Heart left ventricle (tissue), 16 donors: ENCODE measurements at regions not wholly inside any gene's neighbourhood (a gene's known extent, or its start where the extent isn't known, plus 50 kb on each side); places are given as distances from the start of the nearest gene placed in this dataset.
"Not testable (repeated sequence)": the region's sequence is repeated elsewhere in the genome, so short reads cannot be mapped to it uniquely, and the experiment has no call there.

Experiments used
- ATAC-seq, 4 donors: fragments of 200-7000 bp; cut with Tn5 transposase; one replicate each; pipeline ENCODE4 v1.9.1; 2020 to 2022; ENCODE audit warnings: moderate library complexity in 4 of 4, mild to moderate bottlenecking in 3 of 4, moderate number of reproducible peaks in 1 of 4
- DNase-seq, 5 donors: peaks; one replicate each; pipeline ENCODE4 v3.0.0-alpha.2; 2020
- H3K27ac ChIP-seq, 12 donors: fragments of 200-600 bp; sonication (generic) in 4 of 12; one replicate each; pipeline versions ENCODE4 v1.5.0 to v1.8.0; 2016 to 2022; ENCODE audit warnings: mild to moderate bottlenecking in 2 of 12
- H3K27me3 ChIP-seq, 9 donors: fragments of 200-600 bp; sonication (generic) in 2 of 9; one replicate each; pipeline versions ENCODE4 v1.5.1 to v1.8.0; 2016 to 2022; ENCODE audit warnings: mild to moderate bottlenecking in 3 of 9
- H3K36me3 ChIP-seq, 9 donors: fragments of 200-600 bp; sonication (generic) in 2 of 9; one replicate each; pipeline versions ENCODE4 v1.5.0 to v1.8.0; 2018 to 2022; ENCODE audit warnings: mild to moderate bottlenecking in 2 of 9
- H3K4me1 ChIP-seq, 12 donors: fragments of 200-600 bp; sonication (generic) in 4 of 12; one replicate each; pipeline versions ENCODE4 v1.5.0 to v1.8.0; 2016 to 2022; ENCODE audit warnings: mild to moderate bottlenecking in 3 of 12
- H3K4me3 ChIP-seq, 12 donors: fragments of 200-600 bp; sonication (generic) in 4 of 12; one replicate each; pipeline versions ENCODE4 v1.5.0 to v1.8.0; 2017 to 2022; ENCODE audit warnings: mild to moderate bottlenecking in 9 of 12, moderate library complexity in 4 of 12
- H3K9me3 ChIP-seq, 12 donors: fragments of 200-600 bp; sonication (generic) in 4 of 12; one replicate each; pipeline versions ENCODE4 v1.5.0 to v1.8.0; 2016 to 2022; ENCODE audit warnings: mild to moderate bottlenecking in 1 of 12
- WGBS, 4 donors: extraction: QIAGEN DNeasy Blood & Tissue Kit in 2 of 4; methylation state at CpG; one replicate each; pipeline versions ENCODE4 v1.1.5 to v1.1.7; 2013 to 2018; 5-methylcytosine and 5-hydroxymethylcytosine counted together
- intact Hi-C, 10 donors: fragments of 100-400 bp; cut with DNase I; formaldehyde crosslinking; loops; one replicate each; pipeline versions ENCODE4 v1.11.1 to v1.14.2; 2022
- donor health status: ischemic (EF 13 %, LVEDD 7.1; RV severe dilation, severe dysfunction).
- donor health status: healthy with polysubstance abuse.
- donor health status: DM: no; HTN: yes; CAD: no.
- donor health status: DM: no; HTN: no; CAD: no.
- donor health status: ischemic (EF 25% LVEDD 6.9; RV normal size, moderate dysfunction).
- donor health status: ischemic (EF 25% LVEDD 5.7; RV mildly dilated, moderate dysfunction).
- donor health status: healthy.
- donor health status: DM: yes; HTN: yes; CAD: no.
- donor health status: ischemic (EF 35%, LVEDD 5.7; RV mildly dilated, moderate dysfunction).
- donor health status: nonischemic (EF 11% LVEDD 7.7; RV severe dilation, severe dysfunction).
- donor health status: DM: yes; HTN: yes; CAD: no.
- donor health status: PGD.
- donor health status: ischemic (EF 29% LVEDD 5.4; RV normal size, mild dysfunction).
- donor health status: nonischemic (EF 23%, LVEDD 6.1; RV moderate dilation, normal function).

DNA sequence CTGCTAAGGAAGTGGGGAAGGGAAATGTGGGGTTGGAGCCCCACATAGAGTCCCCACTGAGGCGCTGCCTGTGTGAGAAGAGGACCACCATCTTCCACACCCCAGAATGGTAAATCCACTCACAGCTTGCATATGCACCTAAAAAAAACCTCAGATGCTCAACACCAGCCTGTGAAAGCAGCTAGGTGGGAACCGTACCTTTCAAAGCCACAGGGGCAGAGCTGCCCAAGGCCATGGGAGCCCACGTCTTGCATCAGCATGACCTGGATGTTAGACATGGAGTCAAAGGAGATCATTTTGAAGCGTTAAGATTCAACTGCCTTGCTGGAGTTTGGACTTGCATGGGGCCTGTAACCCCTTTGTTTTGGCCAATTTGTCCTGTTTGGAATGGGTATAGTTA is 658.9 kb upstream of the TPTE start:
- H3K4me3 ChIP-seq, H3K4me1 ChIP-seq, intact Hi-C loops, DNase-seq, H3K27me3 ChIP-seq, H3K27ac ChIP-seq, ATAC-seq, H3K36me3 ChIP-seq: not testable (repeated sequence)
- WGBS, 4 donors = 46 to 51% (median 51%) methylated on average over 4 of the region's 4 CpGs
- peaks cover 0 to 53% (median 17%) of the 10 kb centered on the region in 12 donors for H3K9me3 ChIP-seq

DNA sequence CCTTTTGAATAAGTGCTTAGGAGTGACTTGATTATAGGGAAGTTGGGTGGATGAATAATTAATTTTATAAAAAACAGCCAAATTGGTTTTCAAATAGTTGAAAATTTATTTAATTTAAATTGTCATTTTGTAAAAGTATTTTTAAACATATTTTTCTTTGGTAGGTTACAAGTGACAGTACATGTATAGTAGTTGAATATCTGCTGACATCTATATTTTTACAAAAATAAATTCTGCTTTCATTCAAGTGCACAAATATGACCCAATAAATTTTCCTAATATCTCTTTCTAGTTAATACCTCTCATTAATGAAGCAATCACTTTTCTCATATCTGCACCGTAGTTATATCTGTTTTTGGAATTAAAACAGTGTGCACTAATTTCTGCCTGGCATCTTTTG is 653.6 kb upstream of the TPTE start:
- H3K27me3 ChIP-seq, intact Hi-C loops, DNase-seq, H3K27ac ChIP-seq, ATAC-seq, H3K4me3 ChIP-seq, H3K36me3 ChIP-seq, H3K4me1 ChIP-seq: not testable (repeated sequence)
- peaks cover 0 to 50% (median 10%) of the 10 kb centered on the region in 12 donors for H3K9me3 ChIP-seq
- WGBS, 4 donors = 55 to 73% (median 66%) methylated on average over 1 of the region's 1 CpG

DNA sequence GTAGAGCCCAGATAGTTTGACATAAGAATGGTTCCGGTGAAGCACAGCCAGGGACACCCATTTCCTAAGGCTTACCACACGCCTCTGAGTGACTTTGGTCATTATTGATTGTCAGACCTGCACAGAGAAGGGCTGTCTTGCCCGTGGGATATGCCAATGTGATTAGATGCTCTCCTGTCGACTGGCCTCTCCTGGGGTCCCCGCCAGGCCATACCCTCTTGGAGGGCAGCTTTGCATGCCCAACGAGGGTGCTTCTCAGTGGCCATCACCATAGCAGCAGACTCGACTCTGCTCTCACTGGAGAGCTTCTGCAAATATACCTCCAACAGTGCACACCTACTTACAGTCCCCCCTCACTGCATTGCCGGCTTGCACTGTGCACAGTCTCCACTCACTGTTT is 648.3 kb upstream of the TPTE start:
- ATAC-seq, DNase-seq, H3K4me1 ChIP-seq, H3K4me3 ChIP-seq, intact Hi-C loops, H3K36me3 ChIP-seq, H3K27ac ChIP-seq, H3K27me3 ChIP-seq: not testable (repeated sequence)
- peaks cover 0 to 46% (median 4%) of the 10 kb centered on the region in 12 donors for H3K9me3 ChIP-seq
- WGBS, 4 donors = 49 to 59% (median 53%) methylated on average over 8 of the region's 8 CpGs

DNA sequence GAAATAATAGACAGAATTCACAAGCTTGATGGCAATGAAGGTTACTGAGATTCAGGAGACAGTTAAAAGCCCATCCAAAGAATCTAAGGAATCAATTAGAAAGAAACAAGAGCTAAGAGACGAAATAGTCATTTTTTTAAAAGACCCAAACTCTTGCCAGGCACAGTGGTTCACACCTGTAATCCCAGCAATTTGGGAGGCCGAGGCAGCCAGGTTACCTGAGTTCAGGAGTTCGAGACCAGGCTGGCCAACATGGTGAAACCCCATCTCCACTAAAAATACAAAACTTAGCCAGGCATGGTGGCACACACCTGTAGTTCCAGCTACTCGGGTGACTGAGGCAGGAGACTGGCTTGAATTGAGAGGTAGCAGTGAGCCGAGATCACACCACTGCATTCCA is 647.2 kb upstream of the TPTE start:
- H3K36me3 ChIP-seq, DNase-seq, ATAC-seq, H3K4me1 ChIP-seq, intact Hi-C loops, H3K4me3 ChIP-seq, H3K27me3 ChIP-seq, H3K27ac ChIP-seq: not testable (repeated sequence)
- whole genome bisulfite sequencing, 4 donors = 38 to 51% (median 45%) methylated on average over 5 of the region's 5 CpGs
- peaks cover 0 to 52% (median 6%) of the 10 kb centered on the region in 12 donors for H3K9me3 ChIP-seq

DNA sequence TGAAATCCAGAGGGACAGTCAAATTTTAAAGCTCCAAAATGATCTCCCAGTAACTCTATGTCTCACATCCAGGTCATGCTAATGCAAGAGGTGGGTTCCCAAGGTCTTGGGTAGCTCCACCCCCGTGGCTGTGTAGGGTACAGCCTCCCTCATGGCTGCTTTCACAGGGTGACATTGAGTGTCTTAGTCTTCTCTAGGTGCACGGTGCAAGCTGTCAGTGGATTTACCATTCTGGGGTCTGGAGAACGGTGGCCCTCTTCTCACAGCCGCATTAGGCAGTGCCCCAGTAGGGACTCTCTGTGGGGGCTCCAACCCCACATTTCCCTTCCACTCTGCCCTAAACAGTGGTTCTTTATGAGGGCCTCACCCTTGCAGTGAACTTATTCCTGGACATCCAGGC is 640.0 kb upstream of the TPTE start:
- H3K4me3 ChIP-seq, H3K27me3 ChIP-seq, H3K27ac ChIP-seq, H3K4me1 ChIP-seq, ATAC-seq, H3K36me3 ChIP-seq, intact Hi-C loops: not testable (repeated sequence)
- H3K9me3 ChIP-seq = peaks cover 0 to 53% (median 7%) of the 10 kb centered on the region in 12 donors
- WGBS, 4 donors = 48 to 58% (median 56%) methylated on average over 4 of the region's 4 CpGs
- peak in 1 of 5 donors; percentile 52 for DNase-seq

DNA sequence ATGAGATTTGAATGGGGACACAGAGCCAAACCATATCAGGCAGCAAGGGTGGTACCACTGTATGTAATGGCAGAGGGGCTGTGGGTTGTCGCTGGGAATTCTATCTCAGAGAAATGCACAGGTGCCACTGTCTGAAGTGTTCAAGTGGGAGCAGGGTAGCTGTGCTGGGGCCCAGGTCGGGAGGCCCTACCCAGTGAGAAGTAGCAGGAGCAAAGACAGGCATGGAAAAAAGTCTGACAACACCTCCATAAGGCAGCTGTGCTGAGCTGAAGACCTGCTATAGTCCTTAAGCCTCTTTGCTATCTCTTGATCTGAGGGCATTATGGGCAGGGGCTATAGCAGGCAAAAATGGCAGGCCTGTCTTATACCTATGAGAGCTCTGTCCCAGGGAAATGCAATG is 638.3 kb upstream of the TPTE start:
- H3K4me1 ChIP-seq, DNase-seq, intact Hi-C loops, H3K27ac ChIP-seq, H3K27me3 ChIP-seq, H3K4me3 ChIP-seq, H3K36me3 ChIP-seq, ATAC-seq: not testable (repeated sequence)
- 22 to 29% (median 24%) methylated on average over 2 of the region's 2 CpGs for whole genome bisulfite sequencing, 4 donors
- H3K9me3 ChIP-seq = peaks cover 0 to 39% (median 4%) of the 10 kb centered on the region in 12 donors

DNA sequence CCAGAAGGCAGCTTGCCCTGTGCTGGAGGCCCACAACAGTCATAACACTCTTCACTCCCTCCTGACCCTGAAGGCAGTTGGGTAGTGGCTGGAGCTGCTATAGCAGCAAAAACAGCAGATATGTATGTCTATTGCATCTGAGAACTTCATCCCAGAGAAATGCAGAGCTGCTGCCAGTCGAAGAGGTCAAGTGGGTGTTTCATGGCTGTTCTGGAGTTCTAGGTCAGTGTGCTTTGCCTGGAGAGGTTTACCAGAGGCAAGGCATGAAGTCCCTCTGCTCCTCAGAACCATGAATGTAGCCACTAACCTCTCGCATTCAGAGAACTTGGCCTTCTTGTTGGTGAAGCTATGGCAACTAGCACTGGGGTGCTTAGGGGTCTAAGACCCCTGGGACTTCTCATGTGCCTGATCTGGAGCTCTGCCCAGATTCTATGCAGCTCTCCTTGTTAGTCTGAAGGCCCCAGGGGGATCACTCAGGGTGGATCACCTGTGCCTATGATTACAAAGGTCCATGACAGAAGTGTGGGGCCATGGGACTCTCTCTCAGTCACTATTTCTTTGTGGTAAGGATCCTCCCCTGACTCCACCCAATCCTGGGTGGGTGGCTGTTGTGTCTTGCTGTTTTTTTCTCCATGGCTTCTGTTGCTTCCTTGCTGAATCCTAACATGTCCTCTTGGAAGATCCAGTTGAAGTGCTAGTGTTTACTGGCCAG is 637.7 kb upstream of the TPTE start:
- H3K4me1 ChIP-seq, H3K27me3 ChIP-seq, H3K27ac ChIP-seq, H3K36me3 ChIP-seq, ATAC-seq, H3K4me3 ChIP-seq, intact Hi-C loops, DNase-seq: not testable (repeated sequence)
- WGBS, 4 donors = 41 to 54% (median 53%) methylated on average over 2 of the region's 2 CpGs
- peaks cover 0 to 32% (median 2%) of the 10 kb centered on the region in 12 donors for H3K9me3 ChIP-seq

DNA sequence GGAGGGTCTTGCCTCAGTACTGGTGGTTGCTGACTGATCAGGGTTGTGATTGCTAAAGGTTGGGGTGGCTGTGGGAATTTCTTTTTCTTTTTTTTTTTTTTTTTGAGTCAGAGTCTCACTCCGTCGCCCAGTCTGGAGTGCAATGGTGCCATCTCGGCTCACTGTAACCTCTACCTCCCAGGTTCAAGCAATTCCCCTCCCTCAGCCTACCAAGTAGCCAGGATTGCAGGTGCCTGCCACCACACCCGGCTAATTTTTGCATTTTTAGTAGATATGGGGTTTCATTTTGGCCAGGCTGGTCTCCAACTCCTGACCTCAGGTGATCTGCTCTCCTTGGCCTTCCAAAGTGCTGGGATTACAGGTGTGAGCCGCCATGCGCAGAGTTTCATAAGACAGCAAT is 632.9 kb upstream of the TPTE start:
- peaks cover 0 to 32% (median 0%) of the 10 kb centered on the region in 12 donors for H3K9me3 ChIP-seq
- H3K27ac ChIP-seq, intact Hi-C loops, H3K4me1 ChIP-seq, H3K4me3 ChIP-seq, ATAC-seq, H3K36me3 ChIP-seq, H3K27me3 ChIP-seq, DNase-seq: not testable (repeated sequence)
- 45 to 57% (median 53%) methylated on average over 6 of the region's 6 CpGs for WGBS, 4 donors

DNA sequence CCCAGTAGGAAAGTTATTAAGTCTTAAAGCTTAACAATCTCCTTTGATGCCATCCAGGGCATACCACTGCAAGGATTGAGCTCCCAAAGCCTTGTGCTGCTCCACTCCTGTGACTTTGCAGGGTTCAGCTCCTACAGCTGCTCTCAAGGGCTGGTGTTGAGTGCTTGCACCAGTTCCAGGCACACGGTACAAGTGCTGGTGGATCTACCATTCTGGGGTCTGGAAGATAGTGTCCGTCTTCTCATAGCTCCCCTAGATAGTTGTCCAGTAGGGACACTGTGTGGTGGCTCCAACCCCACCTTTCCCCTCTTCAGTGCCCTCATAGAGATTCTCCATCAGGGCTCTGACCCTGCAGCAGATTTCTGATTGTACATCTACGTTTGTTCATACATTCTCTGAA is 617.8 kb upstream of the TPTE start:
- DNase-seq, ATAC-seq: not testable (repeated sequence)

DNA sequence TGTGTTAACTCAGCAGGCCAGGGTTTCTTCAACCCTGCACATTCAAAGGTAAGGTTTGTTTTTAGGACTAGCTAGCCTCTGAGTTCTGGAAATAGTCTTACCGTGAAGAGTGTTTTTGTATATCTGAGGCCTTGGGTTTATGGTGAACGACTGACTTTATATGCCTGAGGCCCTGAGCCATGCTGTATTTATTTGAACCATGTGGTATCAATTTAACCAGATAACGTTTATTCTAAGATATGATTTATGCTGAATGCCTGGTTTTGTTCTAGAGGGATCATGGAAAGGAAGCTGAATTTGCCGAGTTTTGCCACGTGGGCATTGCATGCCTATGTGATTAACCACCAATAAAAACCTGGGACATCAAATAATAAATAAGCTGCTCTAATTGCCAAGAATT is 607.2 kb upstream of the TPTE start:
- H3K9me3 ChIP-seq = peaks cover 0 to 27% (median under 1%) of the 10 kb centered on the region in 12 donors
- intact Hi-C loops, H3K36me3 ChIP-seq, ATAC-seq, H3K4me3 ChIP-seq, DNase-seq, H3K4me1 ChIP-seq, H3K27ac ChIP-seq, H3K27me3 ChIP-seq: not testable (repeated sequence)
- 33 to 43% (median 38%) methylated on average over 5 of the region's 5 CpGs for WGBS, 4 donors

More for the DNA sequence above, 617.8 kb upstream of the TPTE start:
- H3K27me3 ChIP-seq, H3K27ac ChIP-seq, H3K4me3 ChIP-seq, H3K4me1 ChIP-seq, intact Hi-C loops, H3K36me3 ChIP-seq: not testable (repeated sequence)
- H3K9me3 ChIP-seq = peaks cover 0 to 21% (median 0%) of the 10 kb centered on the region in 12 donors
- 45 to 85% (median 48%) methylated on average over 2 to 3 of the region's 3 CpGs for WGBS, 4 donors

DNA sequence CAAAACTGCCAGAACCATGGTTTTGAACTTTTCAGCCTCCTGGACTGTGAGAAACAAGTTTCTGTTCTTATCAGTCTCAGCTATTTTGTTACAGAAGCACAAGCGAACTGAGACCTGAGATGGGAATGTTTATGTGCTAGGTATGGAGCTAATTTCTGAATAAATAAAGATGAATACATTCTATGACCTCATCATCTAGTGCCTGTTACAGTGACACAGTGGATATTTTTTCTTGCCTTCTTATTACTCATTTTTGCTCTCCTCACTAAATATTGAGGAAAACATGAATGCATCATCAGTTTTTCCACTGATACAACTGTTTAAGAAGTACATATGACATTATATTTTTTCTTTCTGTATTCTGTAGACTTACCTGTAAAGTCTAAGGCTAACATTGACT is 601.9 kb upstream of the TPTE start:
- H3K27ac ChIP-seq, H3K27me3 ChIP-seq, DNase-seq, H3K4me1 ChIP-seq, H3K36me3 ChIP-seq, intact Hi-C loops, H3K4me3 ChIP-seq, ATAC-seq: not testable (repeated sequence)
- WGBS, 4 donors = 21 to 30% (median 22%) methylated on average over 1 of the region's 1 CpG
- peaks cover 0 to 19% (median 0%) of the 10 kb centered on the region in 12 donors for H3K9me3 ChIP-seq
